NCI-H187 treated with DMSO at 0.1 percent for 48 hours (cell line): ENCODE measurements at regions not wholly inside any gene's neighbourhood (a gene's known extent, or its start where the extent isn't known, plus 50 kb on each side); places are given as distances from the start of the nearest gene placed in this dataset.
"Not testable (repeated sequence)": the region's sequence is repeated elsewhere in the genome, so short reads cannot be mapped to it uniquely, and the experiment has no call there.

Experiments
- DNase-seq: peaks from one replicate; lab custom pipeline; 2025; lab: John Stamatoyannopoulos, UW

DNA sequence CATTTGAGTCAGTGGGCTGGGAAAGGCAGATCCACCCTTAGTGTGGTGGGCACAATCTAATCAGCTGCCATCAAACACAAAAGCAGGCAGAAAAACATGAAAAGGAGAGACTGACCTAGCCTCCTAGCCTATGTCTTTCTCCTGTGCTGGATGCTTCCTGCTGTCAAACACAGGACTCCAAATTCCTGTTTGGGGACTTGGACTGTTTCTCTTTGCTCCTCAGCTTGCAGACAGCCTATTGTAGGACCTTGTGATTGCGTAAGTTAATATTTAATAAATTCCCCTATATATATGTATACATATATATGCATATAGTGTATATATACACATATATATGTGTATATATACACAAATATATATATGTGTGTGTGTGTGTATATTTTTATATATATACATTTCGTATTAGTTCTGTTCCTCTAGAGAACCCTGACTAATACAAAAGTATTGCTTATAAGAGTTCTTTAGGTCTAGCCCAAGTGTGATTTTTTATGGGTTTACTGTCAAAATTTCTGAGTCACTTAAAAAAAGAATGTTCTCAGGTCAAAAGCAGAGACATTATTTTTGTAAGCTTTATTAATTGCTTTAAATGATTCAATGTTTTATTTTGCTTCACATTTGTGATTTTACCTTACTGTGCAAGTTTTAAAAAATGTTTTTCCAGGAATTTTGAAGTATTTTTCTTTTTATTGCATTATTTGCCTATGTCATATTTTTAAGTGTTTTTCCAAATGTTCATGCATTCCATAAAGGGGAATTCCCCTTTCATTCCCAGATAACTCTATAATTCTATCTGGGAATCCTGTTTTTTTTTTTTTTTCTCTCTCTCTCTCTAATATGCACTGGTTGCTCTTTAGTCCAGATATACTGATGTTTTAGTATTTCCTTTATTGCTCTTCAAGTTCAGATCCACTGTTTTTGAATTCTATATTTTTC, 92.1 kb upstream of the ADAMTS5 start:
- DNase-seq, result no peak

DNA sequence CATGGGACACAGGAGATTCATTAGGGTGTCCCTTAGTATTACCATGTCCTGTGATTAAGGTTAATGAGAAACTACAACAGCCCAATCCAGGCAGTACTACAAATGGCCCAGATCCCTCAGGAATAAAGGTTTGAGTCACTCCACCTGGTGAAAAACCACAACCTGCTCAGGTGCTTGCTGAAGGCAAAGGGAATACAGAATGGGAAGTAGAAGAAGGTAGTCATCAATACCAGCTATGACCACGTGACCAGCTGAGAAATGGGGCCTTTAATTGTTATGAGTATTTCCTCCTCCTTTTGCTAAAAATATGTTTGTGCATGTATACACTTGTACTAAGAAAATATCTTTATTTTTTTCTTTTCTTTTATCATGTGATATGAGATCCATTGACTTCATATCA, 91.1 kb upstream of the ADAMTS5 start:
- no peak for DNase-seq

DNA sequence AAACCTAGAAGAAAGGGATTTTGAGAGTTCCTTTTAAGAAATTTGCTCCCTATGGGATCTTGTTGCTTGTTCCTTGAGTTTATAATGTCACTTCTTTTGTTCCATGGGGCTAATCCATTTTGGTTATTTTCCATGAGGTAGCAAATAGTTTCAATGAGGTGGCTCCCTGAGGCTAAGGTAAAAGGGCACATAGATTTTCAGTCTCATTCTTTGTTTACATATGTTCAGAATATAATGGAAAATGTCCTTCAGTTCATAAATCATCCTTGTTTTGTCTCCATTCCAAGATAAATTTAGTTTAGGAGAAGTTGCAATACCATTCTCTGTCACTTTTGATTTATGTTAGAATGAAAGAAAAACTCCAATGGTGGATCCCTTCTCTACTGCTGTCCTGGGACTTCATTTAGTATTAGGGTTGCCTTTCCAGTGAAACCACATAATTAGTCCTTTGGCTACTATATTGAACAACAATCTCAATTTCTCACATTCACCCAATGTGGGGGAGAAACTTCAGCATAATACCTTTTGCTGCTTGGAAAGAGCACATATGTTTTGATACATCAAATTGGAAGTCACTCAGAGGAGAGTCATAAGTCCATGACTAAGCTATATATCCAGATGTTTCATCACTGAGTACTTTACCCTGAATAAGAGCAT, 80.9 kb upstream of the ADAMTS5 start:
- DNase-seq, result no peak

DNA sequence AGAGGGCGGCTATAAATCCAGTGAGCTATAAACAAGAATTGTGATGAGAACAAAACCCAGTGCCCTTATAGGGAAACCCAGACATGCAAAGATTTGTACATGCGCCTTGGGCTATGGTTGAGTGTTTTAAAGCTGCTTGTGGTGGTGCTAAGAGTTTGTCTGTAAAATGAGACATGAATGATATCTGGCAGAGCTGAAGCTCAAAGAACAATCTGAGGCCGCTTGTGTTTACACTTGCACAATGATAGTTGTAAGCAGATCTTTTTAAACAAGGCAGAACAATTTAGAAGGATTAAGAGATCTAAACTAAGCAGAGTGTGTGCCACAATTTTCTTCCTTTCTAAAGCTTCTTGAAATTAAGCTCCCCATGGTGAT, 80.4 kb upstream of the ADAMTS5 start:
- DNase-seq, result no peak

DNA sequence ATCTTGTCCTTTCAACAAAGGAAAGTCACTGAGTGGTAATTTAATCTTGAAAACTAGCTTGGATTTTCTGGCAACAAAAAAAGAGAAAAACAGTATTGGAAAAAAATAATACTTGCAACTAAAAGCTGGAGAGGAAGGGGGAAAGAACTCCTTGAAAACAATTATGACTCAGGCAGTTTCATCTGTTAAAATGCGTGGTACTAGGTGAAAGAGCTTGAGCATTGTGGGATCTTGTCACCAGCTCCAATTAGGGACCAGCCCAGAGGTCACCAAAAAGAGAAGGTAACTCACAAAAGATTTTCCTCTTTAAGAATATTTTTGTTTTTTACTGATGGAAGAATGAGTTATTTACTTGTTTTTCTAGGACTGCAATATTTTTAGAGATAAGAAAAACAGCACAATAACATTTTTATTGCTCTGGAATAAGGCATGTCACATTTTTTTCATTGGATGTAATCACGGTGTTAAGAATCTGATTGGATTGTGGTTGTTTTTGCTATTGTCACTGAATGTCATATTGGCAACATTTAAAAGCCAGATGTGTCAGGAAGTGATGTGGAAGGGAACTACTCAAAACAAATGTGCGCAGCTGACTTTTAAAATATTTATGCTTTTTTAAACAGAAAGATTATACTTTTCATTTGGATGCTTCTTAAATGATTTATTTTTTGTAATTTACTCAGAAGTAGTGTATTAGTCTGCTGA, 78.5 kb upstream of the ADAMTS5 start:
- no peak for DNase-seq

DNA sequence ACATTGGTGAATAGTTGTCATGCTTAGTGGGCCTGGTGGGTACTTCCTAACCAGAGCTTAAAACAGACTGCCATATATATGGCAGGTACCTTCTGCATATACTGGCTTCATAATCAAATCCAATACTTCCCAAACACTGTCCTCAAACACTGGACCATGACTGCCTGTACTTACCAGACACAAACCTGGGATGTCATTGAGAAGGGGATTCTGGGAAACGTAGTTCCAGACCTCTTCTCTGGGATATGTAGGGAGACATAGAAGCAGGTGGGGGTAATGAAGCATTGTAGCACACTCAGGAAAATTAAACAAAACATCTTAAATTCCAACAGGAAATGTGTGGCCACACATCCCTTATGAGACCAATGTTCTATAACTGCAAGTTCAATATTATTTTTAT, 76.5 kb upstream of the ADAMTS5 start:
- DNase-seq, result no peak

DNA sequence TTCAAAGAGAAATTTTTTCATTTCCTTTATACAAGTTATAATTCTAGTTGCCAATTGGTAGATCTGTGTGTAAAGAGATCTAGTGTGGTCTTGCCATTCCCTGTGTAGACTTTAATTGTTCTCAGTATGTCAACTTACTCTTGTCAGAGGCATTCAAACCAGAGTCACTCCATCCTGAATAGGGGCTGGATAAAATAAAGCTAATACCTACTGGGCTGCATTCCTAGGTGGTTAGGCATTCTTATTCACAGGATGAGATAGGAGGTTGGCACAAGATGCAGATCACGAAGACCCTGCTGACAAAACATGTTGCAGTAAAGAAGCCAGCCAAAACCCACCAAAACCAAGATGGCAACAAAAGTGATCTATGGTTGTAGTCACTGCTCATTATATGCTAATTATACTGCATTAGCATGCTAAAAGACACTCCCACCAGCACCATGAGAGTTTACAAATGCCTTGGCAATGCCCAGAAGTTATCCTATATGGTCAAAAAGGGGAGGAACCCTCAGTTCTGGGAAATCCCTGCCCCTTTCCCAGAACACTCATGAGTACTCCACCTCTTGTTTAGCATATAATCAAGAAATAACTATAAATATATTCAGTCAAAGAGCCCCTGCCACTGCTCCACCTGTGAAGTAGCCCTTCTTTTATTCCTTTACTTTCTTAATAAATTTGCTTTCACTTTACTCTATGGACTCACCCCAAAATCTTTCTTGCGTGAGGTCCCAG, 74.0 kb upstream of the ADAMTS5 start:
- DNase-seq, result no peak

DNA sequence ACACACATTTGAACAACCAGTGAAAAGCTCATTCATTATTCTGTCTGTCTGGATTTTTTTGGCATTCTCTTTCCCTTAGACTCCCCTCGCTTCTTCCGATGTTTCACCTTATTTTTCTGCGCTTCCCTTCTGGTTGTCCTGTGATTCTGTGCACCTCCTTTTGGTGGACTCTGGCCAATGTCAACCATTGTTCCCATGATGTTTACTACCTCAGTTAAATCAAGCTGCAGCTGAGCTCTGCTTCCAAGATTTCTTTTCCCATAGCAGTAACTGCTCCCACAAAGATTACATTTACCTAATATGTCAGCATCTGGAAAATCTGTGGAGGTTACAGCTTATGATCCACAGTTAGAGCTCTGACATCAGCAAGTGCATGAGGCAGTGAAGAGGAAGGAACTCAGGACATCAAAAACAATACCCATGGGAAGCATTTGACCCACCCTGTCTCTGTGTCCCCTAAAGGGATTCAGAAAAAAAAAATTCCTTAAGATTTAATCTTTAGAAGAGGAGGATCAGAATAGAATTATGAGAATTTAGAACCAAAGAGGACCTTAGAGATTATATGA, 69.9 kb upstream of the ADAMTS5 start:
- DNase-seq, result no peak

DNA sequence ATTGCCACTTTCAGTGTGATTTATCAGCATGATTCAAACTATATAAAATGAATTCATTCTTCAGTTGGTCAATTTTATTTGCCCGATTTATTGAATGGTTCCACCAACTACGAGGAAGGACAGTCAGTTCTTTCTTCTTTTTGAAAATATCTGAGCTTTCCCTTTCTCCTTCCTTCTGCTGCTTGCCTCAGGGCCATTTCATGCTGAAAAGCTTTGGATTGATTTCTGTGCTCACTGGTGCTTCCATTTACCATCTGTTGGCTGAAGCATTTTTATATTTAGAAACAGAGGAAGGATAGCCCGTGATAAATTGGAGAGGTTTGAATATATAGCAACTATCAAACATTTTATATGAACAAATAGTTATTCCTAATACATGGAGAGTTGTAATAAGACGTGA, 68.9 kb upstream of the ADAMTS5 start:
- DNase-seq, result no peak

DNA sequence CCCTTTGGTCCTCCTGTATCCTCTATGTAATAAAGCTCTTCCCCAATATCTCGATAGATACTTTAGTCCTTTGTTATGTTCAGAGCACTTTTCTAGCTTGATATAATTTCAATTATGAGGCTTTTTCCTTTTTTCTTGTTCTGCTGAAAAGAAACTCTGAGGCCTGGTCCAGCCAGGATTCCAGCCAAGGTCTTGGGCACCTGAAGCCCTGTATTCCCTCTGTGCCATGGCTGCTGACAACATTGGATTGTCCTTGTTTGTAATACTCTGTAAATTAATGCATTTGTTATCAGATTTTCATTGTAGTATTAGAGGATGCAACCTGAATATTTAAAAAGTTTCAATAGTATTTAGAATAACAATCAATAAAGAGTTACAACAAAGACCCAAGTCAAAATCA, 67.9 kb upstream of the ADAMTS5 start:
- DNase-seq, result no peak

DNA sequence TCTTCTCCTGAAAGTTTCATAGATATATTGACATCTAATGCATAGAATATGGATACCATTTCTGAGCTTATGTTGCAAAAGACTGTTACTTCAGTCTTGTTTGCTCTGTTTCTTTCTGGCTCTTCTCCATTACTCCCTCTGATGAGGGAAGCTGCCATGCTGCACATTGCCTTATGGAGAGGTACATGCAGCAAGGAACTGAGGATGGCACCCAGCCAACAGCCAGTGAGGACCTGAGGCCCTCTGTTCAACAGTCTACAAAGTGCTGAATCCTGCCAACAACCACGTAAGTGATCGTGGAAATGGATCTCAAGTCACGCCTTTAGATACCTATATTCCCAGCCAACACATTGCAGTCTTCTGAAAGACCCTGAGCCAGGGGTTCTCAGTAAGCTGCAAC, 66.6 kb upstream of the ADAMTS5 start:
- DNase-seq, result no peak

DNA sequence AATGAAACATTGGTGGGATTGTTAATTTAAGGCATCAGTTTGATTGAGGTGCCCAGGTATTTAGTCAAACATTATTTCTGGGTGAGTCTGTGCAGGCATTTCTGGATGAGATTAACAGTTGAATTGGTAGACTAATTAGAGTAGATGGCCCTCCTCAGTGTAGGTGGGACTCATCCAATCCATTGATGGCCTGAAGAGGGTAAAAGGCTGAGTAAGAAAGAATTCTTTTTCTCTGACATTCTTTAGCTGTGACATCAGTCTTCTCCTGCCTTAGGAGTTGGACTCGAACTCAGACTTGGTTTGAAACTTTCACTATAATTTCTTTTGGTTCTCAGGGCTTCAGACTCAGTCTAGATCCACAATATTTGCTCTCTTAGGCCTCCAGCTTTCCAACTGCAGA, 59.6 kb upstream of the ADAMTS5 start:
- no peak for DNase-seq

DNA sequence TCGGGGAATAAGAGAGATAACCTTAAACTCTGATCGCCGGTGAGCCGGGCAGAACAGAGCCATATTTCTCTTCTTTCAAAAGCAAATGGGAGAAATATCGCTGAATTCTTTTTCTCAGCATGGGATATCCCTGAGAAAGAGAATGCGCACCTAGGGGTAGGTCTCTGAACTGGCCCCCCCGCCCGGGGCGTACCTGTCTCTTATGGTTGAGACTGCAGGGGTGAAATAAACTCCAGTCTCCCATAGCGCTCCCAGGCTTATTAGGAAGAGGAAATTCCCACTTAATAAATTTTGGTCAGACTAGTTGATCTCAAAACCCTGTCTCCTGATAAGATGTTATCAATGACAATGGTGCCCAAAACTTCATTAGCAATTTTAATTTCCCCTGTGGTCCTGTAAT, 58.8 kb upstream of the ADAMTS5 start:
- not testable (repeated sequence) for DNase-seq

DNA sequence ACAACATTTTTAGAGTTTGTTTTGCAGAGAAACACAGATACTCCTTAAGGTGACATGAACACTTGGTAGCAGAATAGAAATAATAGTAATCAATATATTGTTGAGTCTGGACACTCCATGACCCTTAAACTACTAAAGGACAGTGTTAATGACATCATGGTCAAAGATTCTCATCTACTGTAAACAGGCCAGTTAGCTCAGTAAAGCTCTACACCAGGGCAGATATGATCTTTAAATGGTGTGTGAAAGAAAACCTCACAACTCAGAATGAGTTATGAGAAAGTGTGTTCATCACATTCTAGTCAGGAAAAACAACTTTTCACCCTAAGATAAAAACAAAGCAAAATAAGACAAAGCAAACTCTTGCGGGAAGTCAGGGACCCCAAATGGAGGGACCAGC, 58.1 kb upstream of the ADAMTS5 start:
- DNase-seq, result no peak

DNA sequence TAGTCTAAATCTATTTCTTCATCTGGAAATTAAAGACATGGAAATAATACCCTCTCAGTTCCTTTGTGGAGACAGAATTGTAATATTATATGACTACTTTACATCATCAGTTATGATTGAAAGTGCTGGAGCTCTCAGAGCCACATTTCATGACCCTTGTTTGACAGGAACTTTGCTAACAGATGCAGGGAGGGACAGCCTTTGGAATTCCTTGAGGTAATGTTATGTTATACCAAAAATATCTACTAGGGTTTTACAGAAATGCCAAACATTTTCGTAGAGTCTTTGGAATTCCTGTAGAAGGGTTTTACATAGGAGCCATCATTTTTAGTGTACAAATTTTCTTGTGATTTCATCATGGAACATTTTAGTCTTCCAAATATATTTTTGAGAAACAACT, 57.4 kb upstream of the ADAMTS5 start:
- DNase-seq, result no peak

DNA sequence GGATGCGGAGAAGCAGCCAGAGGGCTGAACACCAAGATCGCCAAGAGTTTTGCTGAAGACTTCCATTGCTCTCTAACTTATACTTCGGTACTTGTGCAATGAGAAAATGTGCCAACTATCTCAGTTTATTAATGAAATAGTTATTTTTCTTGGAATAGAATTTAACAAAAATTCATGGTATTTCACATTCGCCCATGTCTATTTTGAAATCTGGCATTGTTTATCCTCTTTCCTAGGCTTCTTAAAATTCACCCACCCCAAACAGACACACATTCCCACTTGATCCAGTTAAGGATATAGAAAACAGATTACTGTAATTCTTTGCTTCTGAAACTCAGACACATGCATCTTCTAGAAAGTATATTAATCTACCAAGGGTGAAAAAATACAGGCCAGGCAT, 56.3 kb upstream of the ADAMTS5 start:
- no peak for DNase-seq

DNA sequence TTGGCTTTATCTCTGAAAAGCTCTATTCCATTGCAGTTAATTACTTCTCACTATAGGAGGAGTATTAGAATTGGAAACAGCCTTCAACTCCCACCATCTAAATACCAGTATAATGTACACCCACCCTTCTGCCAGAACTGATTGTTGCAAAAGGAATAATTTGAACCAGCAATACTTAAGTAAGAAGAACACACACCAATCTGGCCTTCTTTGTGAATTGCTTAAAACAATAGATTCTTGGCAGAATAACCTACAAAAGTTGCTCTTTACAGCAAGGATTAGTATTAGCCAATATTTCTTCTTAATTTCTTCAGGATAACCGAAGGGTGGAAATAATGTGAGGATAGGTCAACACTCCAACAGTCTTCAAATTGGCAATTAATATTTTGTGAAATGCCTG, 54.9 kb upstream of the ADAMTS5 start:
- no peak for DNase-seq

DNA sequence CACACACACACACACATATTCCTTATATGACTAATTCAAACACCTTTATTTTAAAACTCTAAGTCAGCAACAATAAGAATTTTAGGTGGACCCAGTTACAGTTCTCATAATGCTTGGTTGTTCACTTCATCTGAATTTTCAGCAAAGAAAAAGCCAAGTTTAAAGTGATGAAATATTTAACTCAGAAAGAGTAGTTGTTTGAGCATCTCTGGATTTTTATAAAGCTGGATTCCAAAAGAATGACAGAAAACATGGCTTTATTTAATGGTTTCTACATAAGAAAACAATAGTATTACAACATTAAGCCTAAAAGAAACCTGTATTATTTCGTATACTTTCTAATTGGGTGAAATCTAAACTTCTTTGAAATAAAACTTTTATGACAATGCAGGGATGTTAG, 54.2 kb upstream of the ADAMTS5 start:
- no peak for DNase-seq

DNA sequence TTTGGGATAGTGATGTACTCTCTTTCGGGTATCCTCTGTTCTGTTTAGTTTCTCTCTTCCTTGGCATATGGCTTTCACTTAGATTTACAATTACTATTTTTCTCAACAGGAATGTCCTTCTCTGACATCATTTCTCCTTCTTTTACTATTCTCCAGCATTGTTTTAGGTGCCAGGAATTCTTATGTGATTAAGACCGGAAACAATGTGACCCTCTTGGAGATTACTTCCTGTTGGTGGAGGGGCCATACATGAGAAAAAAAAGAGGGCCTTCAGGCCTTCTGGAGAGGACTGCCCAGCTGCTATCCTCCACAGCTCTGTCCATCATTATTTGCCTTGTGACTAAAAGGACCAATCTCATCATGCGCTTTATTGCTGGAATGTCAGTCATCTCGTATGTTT, 50.4 kb upstream of the ADAMTS5 start:
- no peak for DNase-seq
